Keratinocyte (primary cell): ENCODE measurements at regions not wholly inside any gene's neighbourhood (a gene's known extent, or its start where the extent isn't known, plus 50 kb on each side); places are given as distances from the start of the nearest gene placed in this dataset.

Experiments
- DNase-seq: peaks from one replicate; pipeline ENCODE4 v3.0.0-alpha.2; 2011; ENCODE audit warnings: low read depth, missing footprints, low spot score
- FAIRE-seq: peaks from 2 replicates; lab custom pipeline; 2011; peaks lifted over from hg19 to GRCh38; lab: Jason Lieb, UNC
- H2AFZ ChIP-seq: 2 replicates; pipeline ENCODE4 v1.6.0; 2012; ENCODE audit warnings: low read length, control low read depth, inconsistent platforms; ENCODE audit not compliant: control insufficient read depth
- H3K27ac ChIP-seq: 2 replicates; pipeline ENCODE4 v1.5.1; 2011; ENCODE audit warnings: low read length; ENCODE audit not compliant: control insufficient read depth, insufficient read depth
- H3K27me3 ChIP-seq: 3 replicates; pipeline ENCODE4 v1.6.0; 2011; ENCODE audit warnings: low read length; ENCODE audit not compliant: control insufficient read depth, insufficient read depth; ENCODE audit errors: extremely low read depth
- H3K36me3 ChIP-seq, 2 experiments: 2 replicates in 1 of 2; 3 replicates in 1 of 2; pipeline ENCODE4 v1.5.1; 2011; ENCODE audit warnings: low read length in 2 of 2, mild to moderate bottlenecking in 1 of 2; ENCODE audit not compliant: control insufficient read depth in 2 of 2, insufficient read depth in 2 of 2; ENCODE audit errors: extremely low read depth in 1 of 2
- H3K4me1 ChIP-seq: 3 replicates; pipeline ENCODE4 v1.5.1; 2011; ENCODE audit warnings: low read length; ENCODE audit not compliant: control insufficient read depth, insufficient read depth; ENCODE audit errors: extremely low read depth
- H3K4me2 ChIP-seq: 3 replicates; pipeline ENCODE4 v1.6.0; 2011; ENCODE audit warnings: low read depth, low read length; ENCODE audit not compliant: control insufficient read depth, insufficient read depth; ENCODE audit errors: extremely low read depth
- H3K4me3 ChIP-seq, 3 experiments: fragments of 200-600 bp in 1 of 3; sonication (generic) in 1 of 3; 2 replicates in 2 of 3; 3 replicates in 1 of 3; pipeline ENCODE4 v1.5.1; 2011 to 2016; ENCODE audit warnings: low read length in 3 of 3, mild to moderate bottlenecking in 3 of 3, control low read depth in 2 of 3, inconsistent platforms in 1 of 3, low read depth in 1 of 3, mixed read lengths in 1 of 3, mixed run types in 1 of 3, moderate library complexity in 1 of 3; ENCODE audit not compliant: control insufficient read depth in 2 of 3, insufficient read depth in 2 of 3; ENCODE audit errors: extremely low read depth in 1 of 3
- H3K79me2 ChIP-seq: 2 replicates; pipeline ENCODE4 v1.6.0; 2012; ENCODE audit warnings: low read length; ENCODE audit not compliant: control insufficient read depth, insufficient read depth
- H3K9ac ChIP-seq: 3 replicates; pipeline ENCODE4 v1.6.0; 2011; ENCODE audit warnings: low read length; ENCODE audit not compliant: control insufficient read depth, insufficient read depth; ENCODE audit errors: extremely low read depth
- H3K9me1 ChIP-seq: 3 replicates; pipeline ENCODE4 v1.6.0; 2011; ENCODE audit warnings: low read length; ENCODE audit not compliant: control insufficient read depth, insufficient read depth; ENCODE audit errors: extremely low read depth
- H3K9me3 ChIP-seq: 2 replicates; pipeline ENCODE4 v1.5.1; 2012; ENCODE audit warnings: low read depth, low read length; ENCODE audit not compliant: control insufficient read depth
- H4K20me1 ChIP-seq: 3 replicates; pipeline ENCODE4 v1.6.0; 2011; ENCODE audit warnings: low read length; ENCODE audit not compliant: control insufficient read depth, insufficient read depth; ENCODE audit errors: extremely low read depth
- CTCF ChIP-seq, 3 experiments: IDR thresholded peaks in 1 of 3; conservative IDR thresholded peaks in 1 of 3; optimal IDR thresholded peaks in 1 of 3; 2 replicates in 2 of 3; 3 replicates in 1 of 3; pipeline versions ENCODE3 to v1.5.1; 2011; ENCODE audit warnings: low read length in 3 of 3, mild to moderate bottlenecking in 3 of 3, moderate library complexity in 2 of 3, control low read depth in 1 of 3, inconsistent platforms in 1 of 3; ENCODE audit not compliant: insufficient read depth in 2 of 3; ENCODE audit errors: extremely low read depth in 1 of 3
- EZH2 ChIP-seq: IDR thresholded peaks from one replicate; pipeline ENCODE4 v1.6.1; 2012; ENCODE audit warnings: inconsistent platforms, mild to moderate bottlenecking, low read length, moderate library complexity
- dilution Hi-C: fragments of 300-500 bp; cut with MboI; formaldehyde crosslinking; loops from one replicate; pipeline ENCODE4 v1.7.0; 2020; ENCODE audit warnings: low sequenced_read_pairs; ENCODE audit not compliant: extremely low pct_ligation_motif_present

GRCh38 chr7:41451826-41452225, 251.1 kb downstream of the INHBA start:
- dilution Hi-C loops = no loop called here
- Histone ChIP-seq H3K4me2 (no peak overlapping the region), H3K79me2 (no peaks in the 10 kb centered on the region), H3K9me3 (no peaks in the 10 kb centered on the region), H3K27ac (no peak overlapping the region), H2AFZ (peak overlapping the region; percentile 26), H4K20me1 (no peaks in the 10 kb centered on the region), H3K27me3 (no peaks in the 10 kb centered on the region), H3K4me3 (no peak overlapping the region), H3K36me3 (no peaks in the 10 kb centered on the region), H3K9me1 (no peaks in the 10 kb centered on the region), H3K9ac (no peak overlapping the region), H3K4me1 (peaks cover 8% of the 10 kb centered on the region)
- peak; percentile 67 for FAIRE-seq
- no peak for TF ChIP-seq EZH2
- TF ChIP-seq CTCF (optimal IDR thresholded peaks at IDR 0.05 in 1 of 3, IDR thresholded peaks at IDR 0.05 in 1 of 3, conservative IDR thresholded peaks at IDR 0.05 in 1 of 3; ENCODE audit: extremely low read depth in 1 of 3, insufficient read depth in 2 of 3, low read length in 3 of 3) = no peak
- DNase-seq = no peak

- no peak for DNase-seq
- Histone ChIP-seq H2AFZ (no peak overlapping the region), H3K9ac (no peak overlapping the region), H3K79me2 (no peaks in the 10 kb centered on the region), H3K27ac (no peak overlapping the region), H3K4me2 (no peak overlapping the region), H3K4me3 (no peak overlapping the region), H3K9me1 (no peaks in the 10 kb centered on the region), H3K27me3 (no peaks in the 10 kb centered on the region), H3K9me3 (no peaks in the 10 kb centered on the region), H3K36me3 (no peaks in the 10 kb centered on the region), H4K20me1 (no peaks in the 10 kb centered on the region), H3K4me1 (peaks cover 8% of the 10 kb centered on the region)
- dilution Hi-C loops = loop anchor here (25.0 kb wide), 1 partner anchor 238 kb away; no protein-coding TSS in a partner anchor
- FAIRE-seq = peak; percentile 34
- TF ChIP-seq CTCF (optimal IDR thresholded peaks at IDR 0.05 in 1 of 3, IDR thresholded peaks at IDR 0.05 in 1 of 3, conservative IDR thresholded peaks at IDR 0.05 in 1 of 3; ENCODE audit: extremely low read depth in 1 of 3, insufficient read depth in 2 of 3, low read length in 3 of 3) (no peak), EZH2 (no peak)
These were observed 253.2 kb downstream of the INHBA start for GRCh38 chr7:41449694-41450093.
